ENCODE measurements at regions not wholly inside any gene's neighbourhood (a gene's known extent, or its start where the extent isn't known, plus 50 kb on each side); places are given as distances from the start of the nearest gene placed in this dataset.
"Not testable (repeated sequence)": the region's sequence is repeated elsewhere in the genome, so short reads cannot be mapped to it uniquely, and the experiment has no call there.

- DNase-seq (ENCODE audit: low spot score) (no peak), FAIRE-seq (no peak), ATAC-seq (no peak)
- intact Hi-C loops (cut with micrococcal nuclease; ENCODE audit: unreplicated experiment) (no loop called here), in situ Hi-C loops (cut with HindIII; ENCODE audit: extremely low pct_ligation_motif_present, low pct_unique_long_range_greater_than_20kb) (no loop called here)
- H3K4me1 ChIP-seq (ENCODE audit: insufficient read depth, low read length): no peaks in the 10 kb centered on the region
- TF ChIP-seq ZNF34 (CRISPR knock-in tag; IDR thresholded peaks at IDR 0.05; ENCODE audit: borderline replicate concordance): no peak
- TF ChIP-seq KDM2A (CRISPR knock-in tag; IDR thresholded peaks at IDR 0.05; ENCODE audit: borderline replicate concordance, low read depth): no peak
- no peak for TF ChIP-seq RNF219 (CRISPR knock-in tag; IDR thresholded peaks at IDR 0.05)
- no TSS peak for BruUV-seq (replicated peaks)
- no peaks in the 10 kb centered on the region; the same call in 1 of the 2 replicates for H3K9me3 ChIP-seq (ENCODE audit: low read length)
- 0% methylated on average over 3 of the region's 3 CpGs for WGBS (ENCODE audit: low lambda C conversion rate)
- H4K20me1 ChIP-seq (ENCODE audit: insufficient read depth, low read length): no peaks in the 10 kb centered on the region
- H3K27ac ChIP-seq (ENCODE audit: extremely low read length, insufficient read depth, low read length): no peak overlapping the region
- H3K36me3 ChIP-seq (replicated peaks in 1 of 2; ENCODE audit: control insufficient read depth in 1 of 2, insufficient read depth in 2 of 2, low read length in 2 of 2): no peaks in the 10 kb centered on the region
- CTCF ChIA-PET (ENCODE audit: low intra/inter-chr PET ratio, low total read pairs): no interaction called here
- no peak overlapping the region for H3K9ac ChIP-seq (ENCODE audit: insufficient read depth, low read depth, low read length)
- no peaks in the 10 kb centered on the region for H3K27me3 ChIP-seq (ENCODE audit: control insufficient read depth in 1 of 2, insufficient read depth in 2 of 2, low read length in 2 of 2)
- no peak overlapping the region for H3K4me2 ChIP-seq (ENCODE audit: low read depth, low read length)
- H2AFZ ChIP-seq (ENCODE audit: low read length): no peak overlapping the region
- H3K4me3 ChIP-seq (replicated peaks in 1 of 3; ENCODE audit: insufficient read depth in 1 of 3, low read depth in 2 of 3, low read length in 3 of 3): no peak overlapping the region
- POLR2A ChIA-PET: no interaction called here
- no peaks in the 10 kb centered on the region for H3K79me2 ChIP-seq (ENCODE audit: insufficient read depth, low read length)
Measured at GRCh38 chr1:221256773-221257172, 377.5 kb downstream of the HLX start.

GRCh38 chr1:221257548-221257947 lies 378.3 kb downstream of the HLX start:
- ATAC-seq; H2AFZ ChIP-seq (ENCODE audit: low read length); BruUV-seq (replicated peaks); in situ Hi-C loops (cut with HindIII; ENCODE audit: extremely low pct_ligation_motif_present, low pct_unique_long_range_greater_than_20kb); H3K9me3 ChIP-seq (ENCODE audit: low read length); H4K20me1 ChIP-seq (ENCODE audit: insufficient read depth, low read length); H3K36me3 ChIP-seq (replicated peaks in 1 of 2; ENCODE audit: control insufficient read depth in 1 of 2, insufficient read depth in 2 of 2, low read length in 2 of 2); H3K79me2 ChIP-seq (ENCODE audit: insufficient read depth, low read length); FAIRE-seq; POLR2A ChIA-PET; H3K27ac ChIP-seq (ENCODE audit: extremely low read length, insufficient read depth, low read length); H3K9ac ChIP-seq (ENCODE audit: insufficient read depth, low read depth, low read length); H3K4me1 ChIP-seq (ENCODE audit: insufficient read depth, low read length); DNase-seq (ENCODE audit: low spot score); H3K27me3 ChIP-seq (ENCODE audit: control insufficient read depth in 1 of 2, insufficient read depth in 2 of 2, low read length in 2 of 2); H3K4me2 ChIP-seq (ENCODE audit: low read depth, low read length); H3K4me3 ChIP-seq (replicated peaks in 1 of 3; ENCODE audit: insufficient read depth in 1 of 3, low read depth in 2 of 3, low read length in 3 of 3); CTCF ChIA-PET (ENCODE audit: low intra/inter-chr PET ratio, low total read pairs); intact Hi-C loops (cut with micrococcal nuclease; ENCODE audit: unreplicated experiment): not testable (repeated sequence)
- no CpG with 5 or more reads among the region's 1 CpG for WGBS (ENCODE audit: low lambda C conversion rate)

GRCh38 chr1:221262677-221263076 lies 383.4 kb downstream of the HLX start:
- ATAC-seq; H3K79me2 ChIP-seq (ENCODE audit: insufficient read depth, low read length); DNase-seq (ENCODE audit: low spot score); H4K20me1 ChIP-seq (ENCODE audit: insufficient read depth, low read length); H3K4me3 ChIP-seq (replicated peaks in 1 of 3; ENCODE audit: insufficient read depth in 1 of 3, low read depth in 2 of 3, low read length in 3 of 3); H3K27ac ChIP-seq (ENCODE audit: extremely low read length, insufficient read depth, low read length); H3K9me3 ChIP-seq (ENCODE audit: low read length); in situ Hi-C loops (cut with HindIII; ENCODE audit: extremely low pct_ligation_motif_present, low pct_unique_long_range_greater_than_20kb); H3K4me2 ChIP-seq (ENCODE audit: low read depth, low read length); H3K4me1 ChIP-seq (ENCODE audit: insufficient read depth, low read length); H2AFZ ChIP-seq (ENCODE audit: low read length); BruUV-seq (replicated peaks); POLR2A ChIA-PET; FAIRE-seq; CTCF ChIA-PET (ENCODE audit: low intra/inter-chr PET ratio, low total read pairs); H3K9ac ChIP-seq (ENCODE audit: insufficient read depth, low read depth, low read length); H3K27me3 ChIP-seq (ENCODE audit: control insufficient read depth in 1 of 2, insufficient read depth in 2 of 2, low read length in 2 of 2); H3K36me3 ChIP-seq (replicated peaks in 1 of 2; ENCODE audit: control insufficient read depth in 1 of 2, insufficient read depth in 2 of 2, low read length in 2 of 2): not testable (repeated sequence)
- intact Hi-C loops (cut with micrococcal nuclease; ENCODE audit: unreplicated experiment): loop anchor here (5.0 kb wide), 1 partner anchor 1195 kb away; no protein-coding TSS in a partner anchor
- WGBS (ENCODE audit: low lambda C conversion rate): 33% methylated on average over 3 of the region's 7 CpGs

Measured in HepG2 (cell line).